Right lobe of liver (tissue), 4 donors: ENCODE measurements at regions not wholly inside any gene's neighbourhood (a gene's known extent, or its start where the extent isn't known, plus 50 kb on each side); places are given as distances from the start of the nearest gene placed in this dataset.

ENCODE experiments used
- POLR2A ChIP-seq: fragments of 450-650 bp; IDR thresholded peaks from one replicate; pipeline ENCODE4 v1.6.1; 2017; ENCODE audit warnings: antibody characterized with exemption, mild to moderate bottlenecking
- TF ChIP-seq, protein P1 (sequence below), 4 donors: fragments of 200-600 bp in 3 of 4; fragments of 450-650 bp in 1 of 4; IDR thresholded peaks; one replicate each; pipeline versions ENCODE4 v1.5.1 to v1.8.0; 2016 to 2022; ENCODE audit warnings: antibody characterized with exemption in 4 of 4, mild to moderate bottlenecking in 2 of 4
- donor health status: DM: no; HTN: no; CAD: no.
- donor health status: DM: no; HTN: no; CAD: no.
- donor health status: DM: no; HTN: yes; CAD: no.

DNA sequence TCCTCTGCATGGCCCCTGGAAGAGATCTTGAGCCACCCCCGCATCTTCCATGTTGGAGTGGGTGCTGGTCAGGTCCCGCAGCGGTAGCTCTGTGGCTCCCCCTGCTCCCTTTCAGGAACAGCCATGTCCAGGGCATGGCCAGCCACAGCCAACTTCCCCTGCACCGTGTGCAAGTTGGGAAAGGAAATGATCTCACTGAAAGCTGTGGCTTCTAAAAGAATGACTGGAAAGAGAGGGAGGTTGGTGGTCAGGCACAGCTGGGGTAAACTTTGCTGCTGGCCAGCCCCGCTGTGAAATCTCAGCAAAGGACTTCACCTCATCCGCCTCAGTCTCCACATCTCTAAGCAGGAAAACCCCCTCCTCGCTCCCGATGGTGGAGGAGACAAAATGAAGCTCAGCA, 153.6 kb upstream of the CST7 start:
- TF ChIP-seq, protein P1, sequence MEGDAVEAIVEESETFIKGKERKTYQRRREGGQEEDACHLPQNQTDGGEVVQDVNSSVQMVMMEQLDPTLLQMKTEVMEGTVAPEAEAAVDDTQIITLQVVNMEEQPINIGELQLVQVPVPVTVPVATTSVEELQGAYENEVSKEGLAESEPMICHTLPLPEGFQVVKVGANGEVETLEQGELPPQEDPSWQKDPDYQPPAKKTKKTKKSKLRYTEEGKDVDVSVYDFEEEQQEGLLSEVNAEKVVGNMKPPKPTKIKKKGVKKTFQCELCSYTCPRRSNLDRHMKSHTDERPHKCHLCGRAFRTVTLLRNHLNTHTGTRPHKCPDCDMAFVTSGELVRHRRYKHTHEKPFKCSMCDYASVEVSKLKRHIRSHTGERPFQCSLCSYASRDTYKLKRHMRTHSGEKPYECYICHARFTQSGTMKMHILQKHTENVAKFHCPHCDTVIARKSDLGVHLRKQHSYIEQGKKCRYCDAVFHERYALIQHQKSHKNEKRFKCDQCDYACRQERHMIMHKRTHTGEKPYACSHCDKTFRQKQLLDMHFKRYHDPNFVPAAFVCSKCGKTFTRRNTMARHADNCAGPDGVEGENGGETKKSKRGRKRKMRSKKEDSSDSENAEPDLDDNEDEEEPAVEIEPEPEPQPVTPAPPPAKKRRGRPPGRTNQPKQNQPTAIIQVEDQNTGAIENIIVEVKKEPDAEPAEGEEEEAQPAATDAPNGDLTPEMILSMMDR (IDR thresholded peaks at IDR 0.05): no peak
- TF ChIP-seq POLR2A: no peak
